Hypothalamus (tissue), 51 donors: ENCODE measurements at regions not wholly inside any gene's neighbourhood (a gene's known extent, or its start where the extent isn't known, plus 50 kb on each side); places are given as distances from the start of the nearest gene placed in this dataset.
"Not testable (repeated sequence)": the region's sequence is repeated elsewhere in the genome, so short reads cannot be mapped to it uniquely, and the experiment has no call there.

Experiments used
- DNase-seq, 51 donors: peaks; one replicate each; lab custom pipeline; 2025; lab: John Stamatoyannopoulos, UW

- DNase-seq, result no peak
Measured at GRCh38 chr5:166679331-166679730, 1612.1 kb upstream of the WWC1 start.

- no peak for DNase-seq
Measured at GRCh38 chr5:166695326-166695725, 1596.1 kb upstream of the WWC1 start.

- no peak for DNase-seq
Measured at GRCh38 chr5:166708291-166708690, 1583.2 kb upstream of the WWC1 start.

- DNase-seq, result no peak
Measured at GRCh38 chr5:166709691-166710090, 1581.8 kb upstream of the WWC1 start.

GRCh38 chr5:166710271-166710670 is 1581.2 kb upstream of the WWC1 start:
- no peak for DNase-seq

GRCh38 chr5:166712447-166713185 is 1578.8 kb upstream of the WWC1 start:
- DNase-seq, result no peak

GRCh38 chr5:166713295-166713694 is 1578.2 kb upstream of the WWC1 start:
- DNase-seq, result no peak

- no peak for DNase-seq
Measured at GRCh38 chr5:166716856-166717492, 1574.5 kb upstream of the WWC1 start.

- no peak for DNase-seq
Measured at GRCh38 chr5:166719991-166720390, 1571.5 kb upstream of the WWC1 start.

- no peak for DNase-seq
Measured at GRCh38 chr5:166722939-166723338, 1568.5 kb upstream of the WWC1 start.

- no peak for DNase-seq
Measured at GRCh38 chr5:166724284-166724683, 1567.2 kb upstream of the WWC1 start.

GRCh38 chr5:166725593-166725992 is 1565.9 kb upstream of the WWC1 start:
- DNase-seq, result no peak

GRCh38 chr5:166726406-166726805 is 1565.0 kb upstream of the WWC1 start:
- DNase-seq, result no peak

- not testable (repeated sequence) for DNase-seq
Measured at GRCh38 chr5:166742951-166743350, 1548.5 kb upstream of the WWC1 start.

- DNase-seq, result no peak
Measured at GRCh38 chr5:166746506-166746905, 1544.9 kb upstream of the WWC1 start.

GRCh38 chr5:166750376-166750775 is 1541.1 kb upstream of the WWC1 start:
- no peak for DNase-seq

- DNase-seq, result no peak
Measured at GRCh38 chr5:166758151-166758550, 1533.3 kb upstream of the WWC1 start.

GRCh38 chr5:166767858-166768257 is 1523.6 kb upstream of the WWC1 start:
- no peak for DNase-seq

- no peak for DNase-seq
Measured at GRCh38 chr5:166768536-166768935, 1522.9 kb upstream of the WWC1 start.

GRCh38 chr5:166772770-166773169 is 1518.7 kb upstream of the WWC1 start:
- DNase-seq, result no peak

GRCh38 chr5:166781737-166782136 is 1509.7 kb upstream of the WWC1 start:
- DNase-seq, result peak in 9 of 51 donors; percentile 2 to 31 (median 7)

GRCh38 chr5:166784545-166785078 is 1506.8 kb upstream of the WWC1 start:
- no peak for DNase-seq
